IMR-90 (cell line): ENCODE measurements at regions not wholly inside any gene's neighbourhood (a gene's known extent, or its start where the extent isn't known, plus 50 kb on each side); places are given as distances from the start of the nearest gene placed in this dataset.

Experiments used
- ATAC-seq: fragments of 200-7000 bp; cut with Tn5 transposase; 2 replicates; pipeline ENCODE4 v1.9.1; 2020; ENCODE audit warnings: low read depth, mild to moderate bottlenecking, moderate library complexity
- BruUV-seq: library from RNA; stranded (reverse); fragments of 400-500 nt; replicated peaks from 2 replicates; lab custom pipeline; 2021; lab: Mats Ljungman, UMichigan
- CTCF ChIA-PET: fragments of 300-600 bp; formaldehyde crosslinking; extraction: SDS; loops from one replicate; lab custom pipeline; 2021; ENCODE audit warnings: antibody characterized with exemption; lab: Yijun Ruan, JAX
- POLR2A ChIA-PET: fragments of 300-600 bp; sonication (Branson Sonifier 250); formaldehyde crosslinking; loops from one replicate; lab custom pipeline; 2022; ENCODE audit warnings: antibody characterized with exemption; ENCODE audit not compliant: unreplicated experiment; lab: Charles Lee
- DNase-seq: peaks from one replicate; pipeline ENCODE4 v3.0.0; 2013
- H2AFZ ChIP-seq: replicated peaks from 2 replicates; pipeline ENCODE3; 2013; ENCODE audit warnings: low read length, mild to moderate bottlenecking; ENCODE audit not compliant: poor library complexity
- H2AK5ac ChIP-seq: 2 replicates; pipeline ENCODE4 v1.6.1; 2013; ENCODE audit warnings: low read depth, low read length, inconsistent platforms
- H2AK9ac ChIP-seq: replicated peaks from 2 replicates; pipeline ENCODE3; 2013; ENCODE audit warnings: mild to moderate bottlenecking, low read depth, low read length, moderate library complexity; ENCODE audit not compliant: poor library complexity
- H2BK120ac ChIP-seq: 2 replicates; pipeline ENCODE4 v1.6.1; 2013; ENCODE audit warnings: low read depth, low read length, inconsistent platforms
- H2BK15ac ChIP-seq: 3 replicates; pipeline ENCODE4 v1.6.1; 2013; ENCODE audit warnings: low read depth, low read length, inconsistent platforms
- H2BK20ac ChIP-seq: 2 replicates; pipeline ENCODE4 v1.6.1; 2013; ENCODE audit warnings: low read depth, mild to moderate bottlenecking, inconsistent platforms, low read length, moderate library complexity
- H2BK5ac ChIP-seq: 2 replicates; pipeline ENCODE4 v1.6.1; 2013; ENCODE audit warnings: mild to moderate bottlenecking, low read depth, low read length, inconsistent platforms; ENCODE audit not compliant: poor library complexity, severe bottlenecking
- H3K14ac ChIP-seq: replicated peaks from 2 replicates; pipeline ENCODE4 v1.6.1; 2013; ENCODE audit warnings: low read depth, low read length, inconsistent platforms
- H3K18ac ChIP-seq: 2 replicates; pipeline ENCODE4 v1.6.1; 2013; ENCODE audit warnings: low read depth, low read length, control low read depth
- H3K23ac ChIP-seq: 2 replicates; pipeline ENCODE4 v1.6.1; 2013; ENCODE audit warnings: low read depth, low read length, inconsistent platforms
- H3K27ac ChIP-seq: 2 replicates; pipeline ENCODE4 v1.5.1; 2013; ENCODE audit warnings: mild to moderate bottlenecking, control low read depth, low read length; ENCODE audit not compliant: insufficient read depth
- H3K27me3 ChIP-seq: 2 replicates; pipeline ENCODE4 v1.6.1; 2013; ENCODE audit warnings: low read length; ENCODE audit not compliant: control insufficient read depth, insufficient read depth
- H3K36me3 ChIP-seq: 2 replicates; pipeline ENCODE4 v1.6.1; 2013; ENCODE audit warnings: low read length, mixed read lengths; ENCODE audit not compliant: control insufficient read depth, insufficient read depth
- H3K4ac ChIP-seq: 2 replicates; pipeline ENCODE4 v1.6.1; 2013; ENCODE audit warnings: low read depth, low read length, inconsistent platforms
- H3K4me1 ChIP-seq: 2 replicates; pipeline ENCODE4 v1.6.1; 2013; ENCODE audit warnings: low read length, mixed read lengths; ENCODE audit not compliant: control insufficient read depth, insufficient read depth
- H3K4me2 ChIP-seq: 2 replicates; pipeline ENCODE4 v1.6.1; 2013; ENCODE audit warnings: low read depth, mild to moderate bottlenecking, control low read depth, low read length, moderate library complexity
- H3K4me3 ChIP-seq: 2 replicates; pipeline ENCODE4 v1.5.1; 2013; ENCODE audit warnings: low read depth, mild to moderate bottlenecking, control low read depth, low read length, moderate library complexity; ENCODE audit not compliant: insufficient read depth
- H3K56ac ChIP-seq: 2 replicates; pipeline ENCODE4 v1.6.1; 2013; ENCODE audit warnings: low read length, inconsistent platforms; ENCODE audit not compliant: insufficient read depth; ENCODE audit errors: extremely low read depth
- H3K79me1 ChIP-seq, 2 experiments: 2 replicates each; pipeline ENCODE4 v1.6.1; 2013; ENCODE audit warnings: low read length in 2 of 2, inconsistent platforms in 1 of 2, low read depth in 1 of 2
- H3K9ac ChIP-seq: 2 replicates; pipeline ENCODE4 v1.6.1; 2013; ENCODE audit warnings: low read depth, low read length, control low read depth
- H3K9me1 ChIP-seq: 2 replicates; pipeline ENCODE4 v1.6.1; 2013; ENCODE audit warnings: low read length, inconsistent platforms; ENCODE audit not compliant: insufficient read depth
- H3K9me3 ChIP-seq: 2 replicates; pipeline ENCODE4 v1.6.1; 2013; ENCODE audit warnings: low read length; ENCODE audit not compliant: control insufficient read depth, insufficient read depth
- H4K20me1 ChIP-seq: 2 replicates; pipeline ENCODE4 v1.6.1; 2013; ENCODE audit warnings: low read length, inconsistent platforms; ENCODE audit not compliant: insufficient read depth
- H4K5ac ChIP-seq: 2 replicates; pipeline ENCODE4 v1.6.1; 2013; ENCODE audit warnings: mild to moderate bottlenecking, low read depth, low read length, control low read depth
- H4K8ac ChIP-seq, 2 experiments: 2 replicates each; pipeline ENCODE4 v1.6.1; 2013; ENCODE audit warnings: low read depth in 2 of 2, low read length in 2 of 2, control low read depth in 1 of 2, inconsistent platforms in 1 of 2
- H4K91ac ChIP-seq: 2 replicates; pipeline ENCODE4 v1.6.1; 2013; ENCODE audit warnings: low read depth, low read length, inconsistent platforms; ENCODE audit not compliant: insufficient read depth
- BHLHE40 ChIP-seq: fragments of 150-350 bp; IDR thresholded peaks from 2 replicates; pipeline ENCODE4 v1.6.1; 2016; ENCODE audit warnings: mild to moderate bottlenecking, low read depth, low read length
- CEBPB ChIP-seq: IDR thresholded peaks from 2 replicates; pipeline ENCODE4 v1.6.1; 2012; ENCODE audit warnings: low read depth, low read length, improper control_type of control experiment
- CHD1 ChIP-seq: IDR thresholded peaks from 2 replicates; pipeline ENCODE4 v1.6.1; 2012; ENCODE audit warnings: low read depth, low read length, improper control_type of control experiment
- FOS ChIP-seq: fragments of 150-350 bp; IDR thresholded peaks from 2 replicates; pipeline ENCODE4 v1.6.1; 2016; ENCODE audit warnings: low read depth, low read length
- MAFK ChIP-seq: IDR thresholded peaks from 2 replicates; pipeline ENCODE4 v1.6.1; 2012; ENCODE audit warnings: low read depth, low read length, improper control_type of control experiment
- MAZ ChIP-seq: IDR thresholded peaks from 2 replicates; pipeline ENCODE4 v1.6.1; 2012; ENCODE audit warnings: low read depth, mild to moderate bottlenecking, low read length, improper control_type of control experiment, moderate library complexity, borderline replicate concordance
- MXI1 ChIP-seq: IDR thresholded peaks from 2 replicates; pipeline ENCODE4 v1.6.1; 2012; ENCODE audit warnings: low read depth, mild to moderate bottlenecking, low read length, moderate library complexity, borderline replicate concordance
- NFE2L2 ChIP-seq: fragments of 150-350 bp; IDR thresholded peaks from 2 replicates; pipeline ENCODE4 v1.6.1; 2016; ENCODE audit warnings: low read depth, mild to moderate bottlenecking, low read length
- POLR2A ChIP-seq: IDR thresholded peaks from 2 replicates; pipeline ENCODE4 v1.6.1; 2012; ENCODE audit warnings: mild to moderate bottlenecking, low read depth, low read length
- RAD21 ChIP-seq: IDR thresholded peaks from 2 replicates; pipeline ENCODE4 v1.6.1; 2012; ENCODE audit warnings: low read length, improper control_type of control experiment
- RCOR1 ChIP-seq: IDR thresholded peaks from 2 replicates; pipeline ENCODE4 v1.6.1; 2012; ENCODE audit warnings: mild to moderate bottlenecking, low read length, improper control_type of control experiment; ENCODE audit not compliant: insufficient replicate concordance
- RFX5 ChIP-seq: IDR thresholded peaks from 2 replicates; pipeline ENCODE4 v1.8.0; 2012; ENCODE audit warnings: low read depth, mild to moderate bottlenecking, low read length, moderate library complexity
- SMC3 ChIP-seq: fragments of 150-350 bp; IDR thresholded peaks from 2 replicates; pipeline ENCODE4 v1.6.1; 2016; ENCODE audit warnings: low read depth, mild to moderate bottlenecking, antibody characterized with exemption, low read length, moderate library complexity
- WGBS, 2 experiments: methylation state at CpG; one replicate each; pipeline versions ENCODE4 v1.1.5 to v1.1.7; 2013; ENCODE audit warnings: missing lambda C conversion rate in 2 of 2; ENCODE audit not compliant: insufficient read length in 1 of 2; ENCODE audit errors: extremely low coverage in 2 of 2; 5-methylcytosine and 5-hydroxymethylcytosine counted together
- dilution Hi-C: fragments of 300-500 bp; cut with HindIII; formaldehyde crosslinking; loops from one replicate; pipeline ENCODE4 v1.14.3; 2018; ENCODE audit warnings: low sequenced_read_pairs; ENCODE audit not compliant: unreplicated experiment
- in situ Hi-C: fragments of 300-500 bp; cut with MboI; formaldehyde crosslinking; loops from 3 replicates; pipeline ENCODE4 v1.14.3; 2019; ENCODE audit warnings: low sequenced_read_pairs, inconsistent platforms, mixed read lengths
- intact Hi-C: fragments of 100-400 bp; cut with micrococcal nuclease; formaldehyde crosslinking; loops from 2 replicates; pipeline ENCODE4 v1.10.0; 2022
- TF ChIP-seq, protein P1 (sequence below): conservative IDR thresholded peaks from 2 replicates; pipeline ENCODE4 v1.5.1; 2012; ENCODE audit warnings: mild to moderate bottlenecking, low read depth, low read length, improper control_type of control experiment
- TF ChIP-seq, protein P2 (sequence below): fragments of 150-350 bp; IDR thresholded peaks from 2 replicates; pipeline ENCODE4 v1.6.1; 2017; ENCODE audit warnings: mild to moderate bottlenecking, antibody characterized with exemption, low read length, low read depth
- TF ChIP-seq, protein P3 (sequence below): fragments of 150-350 bp; IDR thresholded peaks from 2 replicates; pipeline ENCODE4 v1.6.1; 2016; ENCODE audit warnings: low read depth, mild to moderate bottlenecking, low read length, moderate library complexity, borderline replicate concordance

DNA sequence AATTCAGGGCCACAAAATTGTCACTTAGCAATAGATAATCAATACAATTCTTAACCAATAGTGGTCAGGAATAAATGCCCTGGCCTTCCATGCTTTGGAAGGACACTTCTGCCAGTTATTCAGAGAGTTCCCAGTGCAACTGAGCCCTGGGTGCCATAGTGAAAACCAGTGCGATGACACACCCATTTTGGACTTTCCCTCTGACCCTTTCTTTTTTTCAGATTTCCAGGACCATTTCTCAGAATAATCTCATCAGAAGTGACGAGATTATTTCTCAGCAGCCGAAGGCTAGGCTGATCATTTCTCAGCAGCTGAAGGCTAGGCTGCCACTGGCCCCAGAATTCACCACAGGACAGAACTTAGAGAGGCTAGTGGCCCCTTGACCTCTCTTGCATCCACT, 106.6 kb upstream of the MYCN start:
- POLR2A ChIA-PET: no interaction called here
- Histone ChIP-seq H2AK9ac (no peak overlapping the region), H2BK15ac (no peak overlapping the region), H3K27me3 (no peaks in the 10 kb centered on the region), H3K27ac (no peak overlapping the region), H2AK5ac (no peak overlapping the region), H3K79me1 (no peaks in the 10 kb centered on the region), H3K36me3 (no peaks in the 10 kb centered on the region), H3K9ac (no peak overlapping the region), H4K5ac (no peak overlapping the region), H3K14ac (no peak overlapping the region), H3K18ac (no peak overlapping the region), H3K56ac (no peak overlapping the region), H3K4me3 (no peak overlapping the region), H2BK120ac (no peak overlapping the region), H2BK20ac (no peak overlapping the region), H4K8ac (no peak overlapping the region), H3K4me2 (no peak overlapping the region), H3K23ac (no peak overlapping the region), H3K4me1 (no peaks in the 10 kb centered on the region), H4K91ac (no peak overlapping the region), H4K20me1 (no peaks in the 10 kb centered on the region), H2BK5ac (no peak overlapping the region), H3K9me1 (no peaks in the 10 kb centered on the region), H2AFZ (no peak overlapping the region), H3K4ac (no peak overlapping the region), H3K9me3 (peaks cover 35% of the 10 kb centered on the region)
- ATAC-seq (no peak), DNase-seq (no peak)
- TF ChIP-seq MAZ (no peak), CHD1 (no peak), POLR2A (no peak), RAD21 (no peak), MAFK (no peak), RFX5 (no peak), CEBPB (no peak), BHLHE40 (no peak), NFE2L2 (no peak), MXI1 (no peak), FOS (no peak), RCOR1 (no peak), SMC3 (no peak)
- TF ChIP-seq, protein P1, sequence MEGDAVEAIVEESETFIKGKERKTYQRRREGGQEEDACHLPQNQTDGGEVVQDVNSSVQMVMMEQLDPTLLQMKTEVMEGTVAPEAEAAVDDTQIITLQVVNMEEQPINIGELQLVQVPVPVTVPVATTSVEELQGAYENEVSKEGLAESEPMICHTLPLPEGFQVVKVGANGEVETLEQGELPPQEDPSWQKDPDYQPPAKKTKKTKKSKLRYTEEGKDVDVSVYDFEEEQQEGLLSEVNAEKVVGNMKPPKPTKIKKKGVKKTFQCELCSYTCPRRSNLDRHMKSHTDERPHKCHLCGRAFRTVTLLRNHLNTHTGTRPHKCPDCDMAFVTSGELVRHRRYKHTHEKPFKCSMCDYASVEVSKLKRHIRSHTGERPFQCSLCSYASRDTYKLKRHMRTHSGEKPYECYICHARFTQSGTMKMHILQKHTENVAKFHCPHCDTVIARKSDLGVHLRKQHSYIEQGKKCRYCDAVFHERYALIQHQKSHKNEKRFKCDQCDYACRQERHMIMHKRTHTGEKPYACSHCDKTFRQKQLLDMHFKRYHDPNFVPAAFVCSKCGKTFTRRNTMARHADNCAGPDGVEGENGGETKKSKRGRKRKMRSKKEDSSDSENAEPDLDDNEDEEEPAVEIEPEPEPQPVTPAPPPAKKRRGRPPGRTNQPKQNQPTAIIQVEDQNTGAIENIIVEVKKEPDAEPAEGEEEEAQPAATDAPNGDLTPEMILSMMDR: no peak
- TF ChIP-seq, protein P2, sequence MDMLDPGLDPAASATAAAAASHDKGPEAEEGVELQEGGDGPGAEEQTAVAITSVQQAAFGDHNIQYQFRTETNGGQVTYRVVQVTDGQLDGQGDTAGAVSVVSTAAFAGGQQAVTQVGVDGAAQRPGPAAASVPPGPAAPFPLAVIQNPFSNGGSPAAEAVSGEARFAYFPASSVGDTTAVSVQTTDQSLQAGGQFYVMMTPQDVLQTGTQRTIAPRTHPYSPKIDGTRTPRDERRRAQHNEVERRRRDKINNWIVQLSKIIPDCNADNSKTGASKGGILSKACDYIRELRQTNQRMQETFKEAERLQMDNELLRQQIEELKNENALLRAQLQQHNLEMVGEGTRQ: no peak
- TF ChIP-seq, protein P3, sequence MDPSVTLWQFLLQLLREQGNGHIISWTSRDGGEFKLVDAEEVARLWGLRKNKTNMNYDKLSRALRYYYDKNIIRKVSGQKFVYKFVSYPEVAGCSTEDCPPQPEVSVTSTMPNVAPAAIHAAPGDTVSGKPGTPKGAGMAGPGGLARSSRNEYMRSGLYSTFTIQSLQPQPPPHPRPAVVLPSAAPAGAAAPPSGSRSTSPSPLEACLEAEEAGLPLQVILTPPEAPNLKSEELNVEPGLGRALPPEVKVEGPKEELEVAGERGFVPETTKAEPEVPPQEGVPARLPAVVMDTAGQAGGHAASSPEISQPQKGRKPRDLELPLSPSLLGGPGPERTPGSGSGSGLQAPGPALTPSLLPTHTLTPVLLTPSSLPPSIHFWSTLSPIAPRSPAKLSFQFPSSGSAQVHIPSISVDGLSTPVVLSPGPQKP: no peak
- in situ Hi-C loops: no loop called here
- BruUV-seq: no TSS peak
- intact Hi-C loops: no loop called here
- dilution Hi-C loops: no loop called here
- CTCF ChIA-PET: no interaction called here
- WGBS, 2 experiments: no CpG with 5 or more reads among the region's 3 CpGs
